ENCODE measurements at regions not wholly inside any gene's neighbourhood (a gene's known extent, or its start where the extent isn't known, plus 50 kb on each side); places are given as distances from the start of the nearest gene placed in this dataset.

DNA sequence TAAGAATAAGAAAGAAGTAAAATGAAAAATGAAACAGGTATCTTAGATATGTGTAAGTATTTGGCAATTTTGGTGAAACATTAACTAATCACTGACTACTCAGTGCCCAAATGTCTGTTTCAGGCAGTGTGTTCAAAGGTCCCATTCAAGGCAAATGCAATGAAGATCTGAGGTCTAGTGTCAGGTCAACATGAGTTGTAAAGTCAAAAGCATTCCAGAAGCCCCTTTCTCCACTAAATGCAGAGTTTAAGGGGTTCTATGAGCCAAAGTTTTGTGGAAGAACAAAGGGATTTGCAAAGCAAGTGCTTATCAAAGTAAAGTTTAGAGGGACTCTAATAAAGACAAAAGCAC is 71.0 kb upstream of the GPBP1 start:
- no peak overlapping the region for H2AFZ ChIP-seq (ENCODE audit: low read depth, low read length)
- H3K27me3 ChIP-seq (ENCODE audit: insufficient read depth, low read length, poor library complexity) = peaks cover 3% of the 10 kb centered on the region
- no peak overlapping the region for H3K4me3 ChIP-seq (ENCODE audit: low read depth in 1 of 2, low read length in 2 of 2)
- no peak overlapping the region for H3K4me2 ChIP-seq (ENCODE audit: insufficient read depth, low read length)
- ATAC-seq (ENCODE audit: insufficient read depth, low read depth) (no peak), DNase-seq (no peak)
- no peaks in the 10 kb centered on the region for H3K9me3 ChIP-seq (ENCODE audit: insufficient read depth, low read length, severe bottlenecking)
- H3K9ac ChIP-seq (ENCODE audit: low read depth, low read length) = no peak overlapping the region
- no peaks in the 10 kb centered on the region for H4K20me1 ChIP-seq (ENCODE audit: insufficient read depth, low read length)
- no peaks in the 10 kb centered on the region for H3K36me3 ChIP-seq (ENCODE audit: insufficient read depth, low read length)
- TF ChIP-seq EZH2 (IDR thresholded peaks at IDR 0.05; ENCODE audit: borderline replicate concordance, low read depth, low read length, severe bottlenecking) = no peak
- TF ChIP-seq CTCF (IDR thresholded peaks at IDR 0.05; ENCODE audit: borderline replicate concordance, extremely low read depth, low read length, poor library complexity, severe bottlenecking) = no peak
- no peak overlapping the region for H3K27ac ChIP-seq (ENCODE audit: low read length)
- H3K4me1 ChIP-seq (ENCODE audit: insufficient read depth, low read length) = no peaks in the 10 kb centered on the region
- no peaks in the 10 kb centered on the region for H3K79me2 ChIP-seq (ENCODE audit: insufficient read depth, low read length)

DNA sequence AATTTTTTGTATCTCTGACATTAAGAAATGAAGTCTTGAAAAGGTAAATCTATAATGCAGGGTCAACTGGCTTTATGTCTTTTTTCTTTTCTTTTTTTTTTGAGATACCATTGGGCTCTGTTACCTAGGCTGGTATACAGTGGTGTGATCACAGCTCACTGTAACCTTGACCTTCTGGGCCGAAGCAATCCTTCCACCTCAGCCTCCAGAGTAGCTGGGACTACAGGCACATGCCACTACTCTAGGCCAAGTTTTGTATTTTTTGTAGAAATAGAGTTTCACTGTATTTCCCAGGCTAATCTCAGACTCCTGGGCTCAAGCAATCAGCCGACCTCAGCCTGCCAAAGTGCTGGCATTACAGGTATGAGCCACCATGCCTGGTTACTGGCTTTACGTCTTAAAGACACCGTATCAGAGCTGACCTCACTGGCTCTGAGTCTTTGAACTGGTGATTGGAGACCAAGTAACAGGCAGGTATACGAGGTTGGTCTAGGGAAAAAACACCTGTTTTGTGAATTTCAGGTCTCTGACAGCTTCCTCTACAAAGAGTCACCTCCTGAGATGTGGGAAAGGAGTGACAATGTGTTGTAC is 70.4 kb upstream of the GPBP1 start:
- no peak overlapping the region for H2AFZ ChIP-seq (ENCODE audit: low read depth, low read length)
- no peaks in the 10 kb centered on the region for H4K20me1 ChIP-seq (ENCODE audit: insufficient read depth, low read length)
- H3K27me3 ChIP-seq (ENCODE audit: insufficient read depth, low read length, poor library complexity) = peaks cover 3% of the 10 kb centered on the region
- H3K4me1 ChIP-seq (ENCODE audit: insufficient read depth, low read length) = no peaks in the 10 kb centered on the region
- no peak overlapping the region for H3K4me2 ChIP-seq (ENCODE audit: insufficient read depth, low read length)
- TF ChIP-seq CTCF (IDR thresholded peaks at IDR 0.05; ENCODE audit: borderline replicate concordance, extremely low read depth, low read length, poor library complexity, severe bottlenecking) (no peak), EZH2 (IDR thresholded peaks at IDR 0.05; ENCODE audit: borderline replicate concordance, low read depth, low read length, severe bottlenecking) (no peak)
- H3K4me3 ChIP-seq (ENCODE audit: low read depth in 1 of 2, low read length in 2 of 2) = no peak overlapping the region
- no peaks in the 10 kb centered on the region for H3K79me2 ChIP-seq (ENCODE audit: insufficient read depth, low read length)
- DNase-seq = no peak
- H3K9me3 ChIP-seq (ENCODE audit: insufficient read depth, low read length, severe bottlenecking) = no peaks in the 10 kb centered on the region
- no peak overlapping the region for H3K9ac ChIP-seq (ENCODE audit: low read depth, low read length)
- H3K27ac ChIP-seq (ENCODE audit: low read length) = no peak overlapping the region
- no peak for ATAC-seq (ENCODE audit: insufficient read depth, low read depth)
- no peaks in the 10 kb centered on the region for H3K36me3 ChIP-seq (ENCODE audit: insufficient read depth, low read length)

DNA sequence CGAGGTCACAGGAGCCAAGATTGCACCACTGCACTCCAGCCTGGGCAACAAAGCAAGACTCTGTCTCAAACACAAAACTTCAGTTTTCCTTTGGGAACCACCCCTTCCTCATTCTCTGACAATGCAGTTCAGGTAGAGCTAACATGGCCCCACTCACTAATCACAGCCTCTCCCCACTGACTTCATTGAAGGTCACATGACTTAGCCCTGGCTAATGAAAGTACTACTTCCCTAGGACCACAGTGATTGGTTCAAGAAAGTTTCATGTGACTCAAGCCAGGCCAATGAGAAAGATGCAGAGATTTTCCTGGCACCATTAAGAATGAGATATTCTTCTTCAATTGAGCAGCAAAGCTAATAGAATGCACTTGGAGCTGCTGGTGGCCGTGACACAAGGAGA is 67.2 kb upstream of the GPBP1 start:
- no peaks in the 10 kb centered on the region for H3K36me3 ChIP-seq (ENCODE audit: insufficient read depth, low read length)
- no peaks in the 10 kb centered on the region for H3K4me1 ChIP-seq (ENCODE audit: insufficient read depth, low read length)

More for the DNA sequence above, 67.2 kb upstream of the GPBP1 start:
- Histone ChIP-seq H3K27me3 (ENCODE audit: insufficient read depth, low read length, poor library complexity) (peaks cover 3% of the 10 kb centered on the region), H4K20me1 (ENCODE audit: insufficient read depth, low read length) (no peaks in the 10 kb centered on the region), H3K9me3 (ENCODE audit: insufficient read depth, low read length, severe bottlenecking) (no peaks in the 10 kb centered on the region), H3K4me2 (ENCODE audit: insufficient read depth, low read length) (no peak overlapping the region), H3K4me3 (ENCODE audit: low read depth in 1 of 2, low read length in 2 of 2) (no peak overlapping the region), H3K79me2 (ENCODE audit: insufficient read depth, low read length) (no peaks in the 10 kb centered on the region), H3K9ac (ENCODE audit: low read depth, low read length) (no peak overlapping the region), H3K27ac (ENCODE audit: low read length) (no peak overlapping the region), H2AFZ (ENCODE audit: low read depth, low read length) (no peak overlapping the region)
- no peak for TF ChIP-seq CTCF (IDR thresholded peaks at IDR 0.05; ENCODE audit: borderline replicate concordance, extremely low read depth, low read length, poor library complexity, severe bottlenecking)
- ATAC-seq (ENCODE audit: insufficient read depth, low read depth) = no peak
- no peak for DNase-seq

Measured in DND-41 (cell line).